GM21515 (cell line): ENCODE measurements at regions not wholly inside any gene's neighbourhood (a gene's known extent, or its start where the extent isn't known, plus 50 kb on each side); places are given as distances from the start of the nearest gene placed in this dataset.
A peak's percentile ranks its signal among the peaks of the same experiment; 100 is the strongest.
"Not testable (repeated sequence)": the region's sequence is repeated elsewhere in the genome, so short reads cannot be mapped to it uniquely, and the experiment has no call there.

Source experiments
- ATAC-seq: cut with Tn5 transposase; IDR thresholded peaks from one replicate; pipeline ENCODE4 v1.9.1; 2021; ENCODE audit not compliant: unreplicated experiment

GRCh38 chr10:30765022-30765615 lies 135.6 kb upstream of the LYZL2 start:
- ATAC-seq = no peak

GRCh38 chr10:30763918-30764317 lies 134.4 kb upstream of the LYZL2 start:
- no peak for ATAC-seq

GRCh38 chr10:30762620-30763019 lies 133.1 kb upstream of the LYZL2 start:
- no peak for ATAC-seq

- ATAC-seq = no peak
These were observed 129.9 kb upstream of the LYZL2 start for GRCh38 chr10:30759423-30759822.

GRCh38 chr10:30758338-30758737 lies 128.8 kb upstream of the LYZL2 start:
- ATAC-seq = no peak

GRCh38 chr10:30756896-30757295 lies 127.3 kb upstream of the LYZL2 start:
- no peak for ATAC-seq

- ATAC-seq = no peak
These were observed 126.6 kb upstream of the LYZL2 start for GRCh38 chr10:30756151-30756550.

- no peak for ATAC-seq
These were observed 125.9 kb upstream of the LYZL2 start for GRCh38 chr10:30755441-30755953.

- ATAC-seq = no peak
These were observed 122.9 kb upstream of the LYZL2 start for GRCh38 chr10:30752481-30752881.

- ATAC-seq = peak; percentile 65
These were observed 122.3 kb upstream of the LYZL2 start for GRCh38 chr10:30751678-30752331.

- ATAC-seq = no peak
These were observed 121.6 kb upstream of the LYZL2 start for GRCh38 chr10:30750971-30751677.

GRCh38 chr10:30749385-30749784 lies 119.8 kb upstream of the LYZL2 start:
- ATAC-seq = no peak

GRCh38 chr10:30748152-30748973 lies 118.8 kb upstream of the LYZL2 start:
- ATAC-seq = no peak

- ATAC-seq = no peak
These were observed 118.1 kb upstream of the LYZL2 start for GRCh38 chr10:30747633-30748032.

GRCh38 chr10:30745953-30746352 lies 116.4 kb upstream of the LYZL2 start:
- ATAC-seq = no peak

- no peak for ATAC-seq
These were observed 114.6 kb upstream of the LYZL2 start for GRCh38 chr10:30744106-30744505.

GRCh38 chr10:30743586-30743985 lies 114.0 kb upstream of the LYZL2 start:
- ATAC-seq = no peak

GRCh38 chr10:30742471-30742870 lies 112.9 kb upstream of the LYZL2 start:
- ATAC-seq = peak; percentile 61

GRCh38 chr10:30740774-30741173 lies 111.2 kb upstream of the LYZL2 start:
- ATAC-seq = not testable (repeated sequence)

GRCh38 chr10:30738416-30738815 lies 108.9 kb upstream of the LYZL2 start:
- ATAC-seq = no peak

GRCh38 chr10:30737931-30738391 lies 108.4 kb upstream of the LYZL2 start:
- ATAC-seq = no peak
